ENCODE measurements at regions not wholly inside any gene's neighbourhood (a gene's known extent, or its start where the extent isn't known, plus 50 kb on each side); places are given as distances from the start of the nearest gene placed in this dataset.

- no peaks in the 10 kb centered on the region for H3K9me3 Mint-ChIP-seq
- Histone ChIP-seq H3K27me3 (ENCODE audit: control insufficient read depth in 1 of 2, insufficient read depth in 2 of 2, low read length in 2 of 2) (no peaks in the 10 kb centered on the region), H3K9me3 (ENCODE audit: control insufficient read depth in 1 of 2, insufficient read depth in 1 of 2, low read length in 2 of 2) (no peaks in the 10 kb centered on the region), H3K4me3 (ENCODE audit: low read length) (no peak overlapping the region), H3K4me1 (ENCODE audit: insufficient read depth, low read length) (no peaks in the 10 kb centered on the region), H3K27ac (ENCODE audit: low read depth in 1 of 2, low read length in 2 of 2) (no peak overlapping the region), H3K36me3 (ENCODE audit: insufficient read depth, low read length) (no peaks in the 10 kb centered on the region)
- ATAC-seq (ENCODE audit: poor library complexity) (no peak), DNase-seq (no peak)
- no peaks in the 10 kb centered on the region for H3K27me3 Mint-ChIP-seq
- CTCF ChIA-PET: no interaction called here
- TF ChIP-seq CTCF (IDR thresholded peaks at IDR 0.05): no peak
- POLR2A ChIA-PET: no interaction called here
- intact Hi-C loops (cut with DNase I, micrococcal nuclease): no loop called here
- no peaks in the 10 kb centered on the region for H3K36me3 Mint-ChIP-seq (ENCODE audit: low read depth)
- H3K4me1 Mint-ChIP-seq (ENCODE audit: low read depth): no peaks in the 10 kb centered on the region
- no peak overlapping the region for H3K4me3 Mint-ChIP-seq
- H3K27ac Mint-ChIP-seq: no peak overlapping the region
Observed at GRCh38 chr2:220521551-220521950, 894.1 kb downstream of the SLC4A3 start.

GRCh38 chr2:220528180-220528675, 900.8 kb downstream of the SLC4A3 start:
- Histone ChIP-seq H3K27ac (ENCODE audit: low read depth in 1 of 2, low read length in 2 of 2) (no peak overlapping the region), H3K4me3 (ENCODE audit: low read length) (no peak overlapping the region), H3K4me1 (ENCODE audit: insufficient read depth, low read length) (no peaks in the 10 kb centered on the region), H3K27me3 (ENCODE audit: control insufficient read depth in 1 of 2, insufficient read depth in 2 of 2, low read length in 2 of 2) (no peaks in the 10 kb centered on the region), H3K9me3 (ENCODE audit: control insufficient read depth in 1 of 2, insufficient read depth in 1 of 2, low read length in 2 of 2) (peaks cover 0 to 3% of the 10 kb centered on the region in 2 experiments), H3K36me3 (ENCODE audit: insufficient read depth, low read length) (no peaks in the 10 kb centered on the region)
- intact Hi-C loops (cut with DNase I, micrococcal nuclease): no loop called here
- CTCF ChIA-PET: no interaction called here
- POLR2A ChIA-PET: no interaction called here
- H3K4me3 Mint-ChIP-seq: no peak overlapping the region
- no peak for ATAC-seq (ENCODE audit: poor library complexity)
- H3K36me3 Mint-ChIP-seq (ENCODE audit: low read depth): no peaks in the 10 kb centered on the region
- peaks cover 5% of the 10 kb centered on the region for H3K9me3 Mint-ChIP-seq
- no peak overlapping the region for H3K27ac Mint-ChIP-seq
- no peak for TF ChIP-seq CTCF (IDR thresholded peaks at IDR 0.05)
- no peaks in the 10 kb centered on the region for H3K4me1 Mint-ChIP-seq (ENCODE audit: low read depth)
- DNase-seq: no peak
- H3K27me3 Mint-ChIP-seq: no peaks in the 10 kb centered on the region

- no peaks in the 10 kb centered on the region for H3K4me1 Mint-ChIP-seq (ENCODE audit: low read depth)
Observed at GRCh38 chr2:220531216-220531615, 903.8 kb downstream of the SLC4A3 start.

More at GRCh38 chr2:220531216-220531615, 903.8 kb downstream of the SLC4A3 start:
- H3K9me3 ChIP-seq (ENCODE audit: control insufficient read depth in 1 of 2, insufficient read depth in 1 of 2, low read length in 2 of 2): peaks cover 0 to 3% of the 10 kb centered on the region in 2 experiments
- ChIA-PET POLR2A (no interaction called here), CTCF (no interaction called here)
- Mint-ChIP-seq H3K27ac (no peak overlapping the region), H3K36me3 (ENCODE audit: low read depth) (no peaks in the 10 kb centered on the region), H3K4me3 (no peak overlapping the region), H3K27me3 (no peaks in the 10 kb centered on the region), H3K9me3 (peaks cover 8% of the 10 kb centered on the region)
- DNase-seq: no peak
- no peak overlapping the region for H3K4me3 ChIP-seq (ENCODE audit: low read length)
- no peaks in the 10 kb centered on the region for H3K27me3 ChIP-seq (ENCODE audit: control insufficient read depth in 1 of 2, insufficient read depth in 2 of 2, low read length in 2 of 2)
- no peaks in the 10 kb centered on the region for H3K4me1 ChIP-seq (ENCODE audit: insufficient read depth, low read length)
- no peak for ATAC-seq (ENCODE audit: poor library complexity)
- H3K36me3 ChIP-seq (ENCODE audit: insufficient read depth, low read length): no peaks in the 10 kb centered on the region
- no peak for TF ChIP-seq CTCF (IDR thresholded peaks at IDR 0.05)
- H3K27ac ChIP-seq (ENCODE audit: low read depth in 1 of 2, low read length in 2 of 2): no peak overlapping the region
- intact Hi-C loops (cut with DNase I, micrococcal nuclease): no loop called here
